Iris pigment epithelial cell (primary cell): ENCODE measurements at regions not wholly inside any gene's neighbourhood (a gene's known extent, or its start where the extent isn't known, plus 50 kb on each side); places are given as distances from the start of the nearest gene placed in this dataset.
A peak's percentile ranks its signal among the peaks of the same experiment; 100 is the strongest.
"Not testable (repeated sequence)": the region's sequence is repeated elsewhere in the genome, so short reads cannot be mapped to it uniquely, and the experiment has no call there.

ENCODE experiments used
- DNase-seq: peaks from one replicate; pipeline ENCODE4 v3.0.0-alpha.2; 2011; ENCODE audit warnings: low read depth

GRCh38 chr12:90211017-90211416 is 502.4 kb upstream of the ATP2B1 start:
- DNase-seq: peak; percentile 82

GRCh38 chr12:90209029-90209428 is 500.4 kb upstream of the ATP2B1 start:
- no peak for DNase-seq

GRCh38 chr12:90208379-90208778 is 499.7 kb upstream of the ATP2B1 start:
- DNase-seq: not testable (repeated sequence)

- no peak for DNase-seq
Measured at GRCh38 chr12:90207799-90208198, 499.2 kb upstream of the ATP2B1 start.

- DNase-seq: no peak
Measured at GRCh38 chr12:90205165-90205564, 496.5 kb upstream of the ATP2B1 start.

GRCh38 chr12:90203556-90203955 is 494.9 kb upstream of the ATP2B1 start:
- DNase-seq: no peak

- no peak for DNase-seq
Measured at GRCh38 chr12:90199006-90199405, 490.4 kb upstream of the ATP2B1 start.

GRCh38 chr12:90193500-90193899 is 484.9 kb upstream of the ATP2B1 start:
- no peak for DNase-seq

- DNase-seq: no peak
Measured at GRCh38 chr12:90188857-90189256, 480.2 kb upstream of the ATP2B1 start.

- DNase-seq: no peak
Measured at GRCh38 chr12:90183201-90183600, 474.6 kb upstream of the ATP2B1 start.

- no peak for DNase-seq
Measured at GRCh38 chr12:90181216-90181615, 472.6 kb upstream of the ATP2B1 start.

GRCh38 chr12:90174956-90175355 is 466.3 kb upstream of the ATP2B1 start:
- no peak for DNase-seq

GRCh38 chr12:90174198-90174510 is 465.5 kb upstream of the ATP2B1 start:
- DNase-seq: peak; percentile 11

- DNase-seq: no peak
Measured at GRCh38 chr12:90173499-90174197, 465.0 kb upstream of the ATP2B1 start.

GRCh38 chr12:90172524-90172923 is 463.9 kb upstream of the ATP2B1 start:
- DNase-seq: no peak

GRCh38 chr12:90170740-90171139 is 462.1 kb upstream of the ATP2B1 start:
- DNase-seq: no peak

- no peak for DNase-seq
Measured at GRCh38 chr12:90167518-90168208, 459.0 kb upstream of the ATP2B1 start.

GRCh38 chr12:90166671-90167070 is 458.0 kb upstream of the ATP2B1 start:
- no peak for DNase-seq

- DNase-seq: no peak
Measured at GRCh38 chr12:90166012-90166411, 457.4 kb upstream of the ATP2B1 start.

GRCh38 chr12:90163975-90164374 is 455.3 kb upstream of the ATP2B1 start:
- no peak for DNase-seq

GRCh38 chr12:90153827-90154226 is 445.2 kb upstream of the ATP2B1 start:
- no peak for DNase-seq

- DNase-seq: no peak
Measured at GRCh38 chr12:90152897-90153624, 444.4 kb upstream of the ATP2B1 start.

- no peak for DNase-seq
Measured at GRCh38 chr12:90151491-90152015, 442.9 kb upstream of the ATP2B1 start.
